Neural cell (in vitro differentiated cells): ENCODE measurements at regions not wholly inside any gene's neighbourhood (a gene's known extent, or its start where the extent isn't known, plus 50 kb on each side); places are given as distances from the start of the nearest gene placed in this dataset.
"Not testable (repeated sequence)": the region's sequence is repeated elsewhere in the genome, so short reads cannot be mapped to it uniquely, and the experiment has no call there.

Experiments used
- H2AFZ ChIP-seq: fragments of 200-600, 300-800 bp; sonication (generic), shearing (Covaris generic); 2 replicates; pipeline ENCODE4 v1.6.0; 2014; ENCODE audit warnings: low read depth, mild to moderate bottlenecking, antibody characterized with exemption, low read length, moderate library complexity
- H3F3A ChIP-seq: fragments of 200-600 bp; shearing (Covaris generic); 2 replicates; pipeline ENCODE4 v1.6.1; 2016; ENCODE audit warnings: mild to moderate bottlenecking, moderate library complexity, mixed read lengths, antibody characterized with exemption, low read length; ENCODE audit not compliant: insufficient read depth, poor library complexity, severe bottlenecking
- H3K27ac ChIP-seq: fragments of 200-600, 300-800 bp; sonication (generic), shearing (Covaris generic); 2 replicates; pipeline ENCODE4 v1.5.1; 2014; ENCODE audit warnings: mild to moderate bottlenecking, low read length, moderate library complexity
- H3K27me3 ChIP-seq: fragments of 300-800, 200-600 bp; sonication (generic), shearing (Covaris generic); 2 replicates; pipeline ENCODE4 v1.6.0; 2014; ENCODE audit warnings: mild to moderate bottlenecking, low read depth, low read length, moderate library complexity; ENCODE audit not compliant: insufficient read depth
- H3K36me3 ChIP-seq: fragments of 300-800, 200-600 bp; sonication (generic), shearing (Covaris generic); 2 replicates; pipeline ENCODE4 v1.5.1; 2014; ENCODE audit warnings: mild to moderate bottlenecking, antibody characterized with exemption, low read length, moderate library complexity; ENCODE audit not compliant: insufficient read depth
- H3K4me2 ChIP-seq: fragments of 300-800, 200-600 bp; sonication (generic), shearing (Covaris generic); 2 replicates; pipeline ENCODE4 v1.6.0; 2014; ENCODE audit warnings: mild to moderate bottlenecking, low read length
- H3K4me3 ChIP-seq: fragments of 300-800, 200-600 bp; sonication (generic), shearing (Covaris generic); 2 replicates; pipeline ENCODE4 v1.5.1; 2014; ENCODE audit warnings: mild to moderate bottlenecking, low read length, moderate library complexity
- H3K79me2 ChIP-seq: fragments of 200-600 bp; shearing (Covaris generic); replicated peaks from 2 replicates; pipeline ENCODE4 v1.6.0; 2014; ENCODE audit warnings: mild to moderate bottlenecking, low read length, moderate library complexity; ENCODE audit not compliant: insufficient read depth
- H3K9ac ChIP-seq: fragments of 300-800, 200-600 bp; sonication (generic), shearing (Covaris generic); 2 replicates; pipeline ENCODE4 v1.6.1; 2016; ENCODE audit warnings: mild to moderate bottlenecking, low read length, mixed read lengths
- H3K9me2 ChIP-seq: fragments of 200-600 bp; shearing (Covaris generic); 2 replicates; pipeline ENCODE4 v1.6.1; 2016; ENCODE audit warnings: mild to moderate bottlenecking, low read length, mixed read lengths; ENCODE audit not compliant: insufficient read depth
- H3K9me3 ChIP-seq: fragments of 200-600, 300-800 bp; sonication (generic), shearing (Covaris generic); 2 replicates; pipeline ENCODE4 v1.6.1; 2016; ENCODE audit warnings: mild to moderate bottlenecking, mixed run types, low read length, moderate library complexity, mixed read lengths
- H4K20me1 ChIP-seq: fragments of 200-600 bp; shearing (Covaris generic); 2 replicates; pipeline ENCODE4 v1.6.1; 2016; ENCODE audit warnings: mild to moderate bottlenecking, mixed run types; ENCODE audit not compliant: insufficient read depth
- CTCF ChIP-seq: fragments of 450-650 bp; IDR thresholded peaks from 2 replicates; pipeline ENCODE4 v1.5.1; 2014; ENCODE audit warnings: antibody characterized with exemption, mild to moderate bottlenecking, moderate library complexity; ENCODE audit not compliant: poor library complexity, severe bottlenecking
- EP300 ChIP-seq: fragments of 450-650 bp; conservative IDR thresholded peaks from 2 replicates; pipeline ENCODE4 v1.6.1; 2014; ENCODE audit warnings: antibody characterized with exemption, mild to moderate bottlenecking, moderate library complexity; ENCODE audit not compliant: poor library complexity, severe bottlenecking
- EZH2 ChIP-seq: fragments of 200-600, 300-800 bp; shearing (Covaris generic), sonication (generic); IDR thresholded peaks from 2 replicates; pipeline ENCODE4 v1.6.1; 2014; ENCODE audit warnings: antibody characterized with exemption, low read length, borderline replicate concordance, mild to moderate bottlenecking; ENCODE audit not compliant: insufficient read depth, poor library complexity, severe bottlenecking
- MXI1 ChIP-seq: fragments of 450-650 bp; conservative IDR thresholded peaks from 2 replicates; pipeline ENCODE4 v1.6.1; 2014; ENCODE audit warnings: antibody characterized with exemption, mild to moderate bottlenecking; ENCODE audit not compliant: poor library complexity, severe bottlenecking
- POLR2AphosphoS5 ChIP-seq: IDR thresholded peaks from 2 replicates; pipeline ENCODE4 v1.6.1; 2012
- RAD21 ChIP-seq: fragments of 450-650 bp; conservative IDR thresholded peaks from 2 replicates; pipeline ENCODE4 v1.6.1; 2014; ENCODE audit warnings: antibody characterized with exemption, mild to moderate bottlenecking, moderate library complexity
- SMC3 ChIP-seq: fragments of 450-650 bp; conservative IDR thresholded peaks from 2 replicates; pipeline ENCODE4 v1.6.1; 2014; ENCODE audit warnings: antibody characterized with exemption, mild to moderate bottlenecking, moderate library complexity; ENCODE audit not compliant: poor library complexity
- TAF1 ChIP-seq: IDR thresholded peaks from 2 replicates; pipeline ENCODE4 v1.6.1; 2012; ENCODE audit warnings: low read depth
- TF ChIP-seq, protein P1 (sequence below): IDR thresholded peaks from 2 replicates; pipeline ENCODE4 v1.6.1; 2012; ENCODE audit warnings: borderline replicate concordance

DNA sequence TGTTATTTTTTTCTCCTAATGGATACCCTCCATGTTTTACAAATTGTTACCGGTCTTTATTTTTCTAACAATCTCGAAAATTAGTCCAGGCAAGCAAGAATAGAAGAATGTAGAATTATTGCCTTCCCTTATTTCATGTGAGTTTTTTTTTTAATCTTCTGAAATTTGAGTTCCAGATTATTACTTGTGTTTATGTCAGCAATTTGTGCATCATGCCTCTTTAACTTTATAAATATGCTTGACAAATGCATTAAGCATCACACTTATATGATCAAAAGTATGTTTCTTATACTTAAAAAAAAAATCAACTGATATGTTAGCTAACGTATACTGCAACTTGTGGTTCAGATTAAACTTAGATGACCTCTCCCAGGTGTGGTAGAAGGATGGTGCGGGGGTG is 242.7 kb upstream of the VSTM2A start:
- no peaks in the 10 kb centered on the region for H3K27me3 ChIP-seq
- no peaks in the 10 kb centered on the region for H3K9me3 ChIP-seq
- no peak overlapping the region for H3K4me3 ChIP-seq
- no peaks in the 10 kb centered on the region for H3K36me3 ChIP-seq
- H3K27ac ChIP-seq = no peak overlapping the region
- no peaks in the 10 kb centered on the region for H3K79me2 ChIP-seq
- H2AFZ ChIP-seq = no peak overlapping the region
- no peak overlapping the region for H3K4me2 ChIP-seq
- peaks cover 5% of the 10 kb centered on the region for H3F3A ChIP-seq
- no peaks in the 10 kb centered on the region for H4K20me1 ChIP-seq
- no peaks in the 10 kb centered on the region for H3K9me2 ChIP-seq
- no peak overlapping the region for H3K9ac ChIP-seq
- TF ChIP-seq EZH2 = no peak
- no peak for TF ChIP-seq MXI1
- no peak for TF ChIP-seq CTCF
- TF ChIP-seq TAF1 = no peak
- TF ChIP-seq EP300 = no peak
- TF ChIP-seq, protein P1, sequence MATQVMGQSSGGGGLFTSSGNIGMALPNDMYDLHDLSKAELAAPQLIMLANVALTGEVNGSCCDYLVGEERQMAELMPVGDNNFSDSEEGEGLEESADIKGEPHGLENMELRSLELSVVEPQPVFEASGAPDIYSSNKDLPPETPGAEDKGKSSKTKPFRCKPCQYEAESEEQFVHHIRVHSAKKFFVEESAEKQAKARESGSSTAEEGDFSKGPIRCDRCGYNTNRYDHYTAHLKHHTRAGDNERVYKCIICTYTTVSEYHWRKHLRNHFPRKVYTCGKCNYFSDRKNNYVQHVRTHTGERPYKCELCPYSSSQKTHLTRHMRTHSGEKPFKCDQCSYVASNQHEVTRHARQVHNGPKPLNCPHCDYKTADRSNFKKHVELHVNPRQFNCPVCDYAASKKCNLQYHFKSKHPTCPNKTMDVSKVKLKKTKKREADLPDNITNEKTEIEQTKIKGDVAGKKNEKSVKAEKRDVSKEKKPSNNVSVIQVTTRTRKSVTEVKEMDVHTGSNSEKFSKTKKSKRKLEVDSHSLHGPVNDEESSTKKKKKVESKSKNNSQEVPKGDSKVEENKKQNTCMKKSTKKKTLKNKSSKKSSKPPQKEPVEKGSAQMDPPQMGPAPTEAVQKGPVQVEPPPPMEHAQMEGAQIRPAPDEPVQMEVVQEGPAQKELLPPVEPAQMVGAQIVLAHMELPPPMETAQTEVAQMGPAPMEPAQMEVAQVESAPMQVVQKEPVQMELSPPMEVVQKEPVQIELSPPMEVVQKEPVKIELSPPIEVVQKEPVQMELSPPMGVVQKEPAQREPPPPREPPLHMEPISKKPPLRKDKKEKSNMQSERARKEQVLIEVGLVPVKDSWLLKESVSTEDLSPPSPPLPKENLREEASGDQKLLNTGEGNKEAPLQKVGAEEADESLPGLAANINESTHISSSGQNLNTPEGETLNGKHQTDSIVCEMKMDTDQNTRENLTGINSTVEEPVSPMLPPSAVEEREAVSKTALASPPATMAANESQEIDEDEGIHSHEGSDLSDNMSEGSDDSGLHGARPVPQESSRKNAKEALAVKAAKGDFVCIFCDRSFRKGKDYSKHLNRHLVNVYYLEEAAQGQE = no peak
- no peak for TF ChIP-seq POLR2AphosphoS5
- TF ChIP-seq RAD21 = no peak
- no peak for TF ChIP-seq SMC3

GRCh38 chr7:54315955-54316354 is 226.2 kb upstream of the VSTM2A start:
- H3F3A ChIP-seq, H3K27ac ChIP-seq, H3K9ac ChIP-seq: not testable (repeated sequence)

DNA sequence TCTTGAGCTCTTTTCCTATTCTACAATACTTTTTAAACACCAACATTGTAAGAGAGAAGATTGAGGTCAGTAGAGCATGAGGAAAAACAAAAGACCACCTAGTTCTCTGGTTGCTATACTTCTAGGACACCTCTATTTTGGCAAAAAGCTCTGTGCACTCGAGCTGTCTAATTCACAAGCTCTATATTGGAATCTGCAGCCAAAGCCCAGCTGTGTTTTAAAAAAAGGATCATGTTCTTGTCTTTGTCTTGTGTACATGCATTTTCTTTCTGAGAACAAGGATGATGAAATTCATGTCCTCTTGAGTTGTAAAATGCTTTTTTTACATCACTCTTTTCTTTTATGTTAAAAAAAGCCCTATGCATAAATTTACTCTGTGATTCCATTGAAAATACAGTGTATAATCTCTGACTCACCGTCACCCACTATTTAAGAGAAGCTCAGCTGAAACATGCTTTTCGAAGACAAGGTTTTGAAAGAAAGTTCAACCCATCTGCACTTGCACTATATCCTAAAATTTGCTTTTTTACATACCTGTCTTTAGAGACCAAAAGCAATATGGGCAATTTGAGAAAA is 215.5 kb upstream of the VSTM2A start:
- H4K20me1 ChIP-seq = no peaks in the 10 kb centered on the region
- H3K9ac ChIP-seq = no peak overlapping the region
- H3K9me3 ChIP-seq = no peaks in the 10 kb centered on the region
- H3K4me2 ChIP-seq = no peak overlapping the region
- no peak overlapping the region for H2AFZ ChIP-seq
- H3K79me2 ChIP-seq = no peaks in the 10 kb centered on the region
- H3K36me3 ChIP-seq = no peaks in the 10 kb centered on the region
- no peaks in the 10 kb centered on the region for H3K9me2 ChIP-seq
- H3K27ac ChIP-seq = no peak overlapping the region
- no peaks in the 10 kb centered on the region for H3F3A ChIP-seq
- TF ChIP-seq RAD21 (no peak), SMC3 (no peak), CTCF (no peak), TAF1 (no peak), EZH2 (no peak), EP300 (no peak), MXI1 (no peak), POLR2AphosphoS5 (no peak)
- TF ChIP-seq, protein P1 = no peak
- no peak overlapping the region for H3K4me3 ChIP-seq
- H3K27me3 ChIP-seq = no peaks in the 10 kb centered on the region

More at GRCh38 chr7:54315955-54316354, 226.2 kb upstream of the VSTM2A start:
- not testable (repeated sequence) for H3K9me3 ChIP-seq, H3K79me2 ChIP-seq, H4K20me1 ChIP-seq, H2AFZ ChIP-seq, H3K9me2 ChIP-seq, H3K4me3 ChIP-seq, H3K36me3 ChIP-seq, H3K27me3 ChIP-seq, H3K4me2 ChIP-seq
